HUES6 (cell line): ENCODE measurements at regions not wholly inside any gene's neighbourhood (a gene's known extent, or its start where the extent isn't known, plus 50 kb on each side); places are given as distances from the start of the nearest gene placed in this dataset.

ENCODE experiments used
- H3K27ac ChIP-seq: 2 replicates; pipeline ENCODE4 v1.7.0; 2013; ENCODE audit warnings: low read depth, mild to moderate bottlenecking, low read length, inconsistent platforms
- H3K27me3 ChIP-seq: 2 replicates; pipeline ENCODE4 v1.6.1; 2013; ENCODE audit warnings: low read length; ENCODE audit not compliant: control insufficient read depth, insufficient read depth
- H3K36me3 ChIP-seq: 2 replicates; pipeline ENCODE4 v1.6.1; 2013; ENCODE audit warnings: low read length; ENCODE audit not compliant: control insufficient read depth, insufficient read depth
- H3K4me1 ChIP-seq: 2 replicates; pipeline ENCODE4 v1.6.1; 2013; ENCODE audit warnings: low read length; ENCODE audit not compliant: control insufficient read depth, insufficient read depth
- H3K4me3 ChIP-seq: 2 replicates; pipeline ENCODE4 v1.5.1; 2013; ENCODE audit warnings: low read depth, low read length
- H3K9ac ChIP-seq: one replicate; pipeline ENCODE4 v1.6.1; 2013; ENCODE audit warnings: mild to moderate bottlenecking, low read length
- H3K9me3 ChIP-seq: 2 replicates; pipeline ENCODE4 v1.6.1; 2013; ENCODE audit warnings: low read depth, low read length; ENCODE audit not compliant: control insufficient read depth, insufficient read depth

- Histone ChIP-seq H3K27me3 (no peaks in the 10 kb centered on the region), H3K4me3 (no peak overlapping the region), H3K36me3 (no peaks in the 10 kb centered on the region), H3K9me3 (no peaks in the 10 kb centered on the region), H3K4me1 (no peaks in the 10 kb centered on the region), H3K9ac (no peak overlapping the region), H3K27ac (no peak overlapping the region)
These were observed 535.5 kb downstream of the PTPRC start for GRCh38 chr1:199174336-199174735.

DNA sequence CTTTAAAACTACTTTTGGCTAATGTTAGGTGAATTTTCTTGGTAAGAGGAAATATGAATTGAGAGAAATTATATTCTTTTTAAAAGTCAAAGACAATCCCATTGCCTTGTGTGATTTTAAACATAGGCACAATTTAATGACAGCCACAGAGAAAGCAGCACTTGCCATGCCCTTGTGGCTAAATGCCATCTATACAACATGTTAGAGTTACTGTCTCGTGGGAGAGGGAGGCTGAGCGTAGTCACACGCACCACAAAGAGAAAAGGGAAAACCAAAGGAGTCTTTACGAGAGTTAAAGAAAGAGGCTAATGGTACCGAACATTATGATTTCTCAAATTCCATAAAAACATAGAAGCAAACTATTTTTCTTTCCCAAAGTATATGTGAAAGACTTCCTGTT, 537.9 kb downstream of the PTPRC start:
- no peaks in the 10 kb centered on the region for H3K9me3 ChIP-seq
- no peak overlapping the region for H3K4me3 ChIP-seq
- no peaks in the 10 kb centered on the region for H3K4me1 ChIP-seq
- no peaks in the 10 kb centered on the region for H3K27me3 ChIP-seq
- no peaks in the 10 kb centered on the region for H3K36me3 ChIP-seq
- H3K9ac ChIP-seq = no peak overlapping the region
- H3K27ac ChIP-seq = no peak overlapping the region

DNA sequence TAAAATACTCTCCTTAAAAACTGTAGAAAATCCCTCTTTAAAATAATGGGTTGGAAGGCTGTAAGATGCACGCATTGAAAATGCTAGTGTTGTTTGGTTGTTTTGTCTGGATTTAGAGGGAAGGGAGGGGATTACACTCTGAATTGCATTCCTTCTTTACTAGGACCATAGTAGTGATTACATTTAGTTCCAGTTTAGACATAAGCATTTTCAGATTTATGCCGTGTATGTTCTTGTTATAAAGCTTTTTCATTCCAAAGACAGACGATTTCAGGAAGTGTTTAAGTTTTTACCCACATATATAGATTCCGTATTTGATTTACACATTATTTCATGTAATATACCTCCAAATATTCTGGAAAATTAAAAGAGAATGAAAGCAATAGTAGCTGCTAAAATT, 538.4 kb downstream of the PTPRC start:
- Histone ChIP-seq H3K9me3 (no peaks in the 10 kb centered on the region), H3K4me3 (no peak overlapping the region), H3K4me1 (no peaks in the 10 kb centered on the region), H3K27me3 (no peaks in the 10 kb centered on the region), H3K27ac (no peak overlapping the region), H3K9ac (no peak overlapping the region), H3K36me3 (no peaks in the 10 kb centered on the region)

DNA sequence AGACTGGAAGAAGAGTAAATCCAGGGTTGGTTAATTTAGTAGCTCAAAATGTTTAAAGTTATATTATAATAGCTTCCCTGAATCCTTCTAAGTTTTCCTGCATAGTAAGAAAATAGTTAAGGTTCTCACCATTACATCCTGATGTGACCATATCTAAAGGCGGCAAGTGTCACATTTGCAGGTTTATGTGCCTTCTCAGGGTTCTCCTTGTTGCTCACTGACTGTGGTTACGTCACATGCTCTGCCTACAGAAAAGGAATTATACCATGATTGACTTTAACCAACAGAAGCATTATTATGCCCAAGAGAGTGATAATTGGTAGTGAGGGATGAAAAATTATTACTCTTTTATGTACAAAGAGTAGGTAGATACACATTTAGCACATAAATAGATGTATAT, 539.8 kb downstream of the PTPRC start:
- H3K4me3 ChIP-seq = no peak overlapping the region
- no peaks in the 10 kb centered on the region for H3K27me3 ChIP-seq
- no peaks in the 10 kb centered on the region for H3K4me1 ChIP-seq
- H3K27ac ChIP-seq = no peak overlapping the region
- no peaks in the 10 kb centered on the region for H3K9me3 ChIP-seq
- H3K9ac ChIP-seq = no peak overlapping the region
- H3K36me3 ChIP-seq = no peaks in the 10 kb centered on the region

DNA sequence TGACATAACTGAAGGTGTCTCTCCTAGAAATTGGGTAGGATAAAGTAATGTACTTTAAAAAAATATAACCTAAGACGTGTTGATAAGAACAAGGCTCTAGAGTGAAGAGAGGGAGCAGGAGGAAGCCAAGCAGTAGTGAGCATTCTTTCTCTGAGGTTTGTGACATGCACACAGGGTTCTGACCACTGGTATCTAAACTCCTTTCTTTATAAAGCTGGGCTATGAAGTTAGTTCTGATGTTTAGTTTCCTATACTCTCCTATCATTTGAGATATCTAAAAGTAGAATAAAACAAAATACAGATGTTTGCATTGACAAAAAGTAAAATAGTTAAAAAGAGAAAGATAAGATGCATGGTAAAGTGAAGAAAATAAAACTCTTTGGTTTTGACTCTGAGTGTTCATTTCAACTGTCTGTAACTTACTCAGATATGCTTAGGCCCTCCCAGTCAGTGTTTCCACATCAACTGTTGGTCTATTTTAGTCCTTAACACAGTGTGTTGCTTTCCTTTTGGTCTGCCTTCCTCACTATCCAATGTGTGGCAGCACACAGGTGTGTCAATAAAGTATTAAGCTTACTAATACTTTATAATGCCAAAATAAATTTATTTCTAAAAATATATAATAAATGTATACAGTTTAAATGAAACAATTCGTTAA, 543.5 kb downstream of the PTPRC start:
- no peak overlapping the region for H3K27ac ChIP-seq
- no peak overlapping the region for H3K9ac ChIP-seq
- H3K4me1 ChIP-seq = no peaks in the 10 kb centered on the region
- H3K36me3 ChIP-seq = no peaks in the 10 kb centered on the region
- H3K27me3 ChIP-seq = no peaks in the 10 kb centered on the region
- no peaks in the 10 kb centered on the region for H3K9me3 ChIP-seq
- no peak overlapping the region for H3K4me3 ChIP-seq

DNA sequence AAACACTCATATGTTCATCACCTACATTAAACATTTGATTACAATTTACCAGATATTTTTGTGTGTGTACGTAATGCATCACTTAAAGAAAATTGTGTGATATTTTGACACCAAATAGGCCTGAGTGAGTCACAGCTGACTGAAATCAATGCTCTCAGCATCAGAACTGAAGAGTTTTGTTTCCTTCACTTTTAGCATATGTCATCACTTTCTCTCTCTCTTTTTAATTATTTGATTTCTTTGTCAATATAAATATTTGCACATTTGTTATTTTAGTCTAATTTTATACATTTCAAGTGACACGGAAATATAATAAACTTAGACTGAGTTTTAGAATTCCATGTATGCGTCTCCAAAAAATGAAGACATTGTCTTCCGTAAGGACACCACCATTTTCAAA, 545.3 kb downstream of the PTPRC start:
- Histone ChIP-seq H3K4me1 (no peaks in the 10 kb centered on the region), H3K9ac (no peak overlapping the region), H3K9me3 (no peaks in the 10 kb centered on the region), H3K27me3 (no peaks in the 10 kb centered on the region), H3K36me3 (no peaks in the 10 kb centered on the region), H3K27ac (no peak overlapping the region), H3K4me3 (no peak overlapping the region)

DNA sequence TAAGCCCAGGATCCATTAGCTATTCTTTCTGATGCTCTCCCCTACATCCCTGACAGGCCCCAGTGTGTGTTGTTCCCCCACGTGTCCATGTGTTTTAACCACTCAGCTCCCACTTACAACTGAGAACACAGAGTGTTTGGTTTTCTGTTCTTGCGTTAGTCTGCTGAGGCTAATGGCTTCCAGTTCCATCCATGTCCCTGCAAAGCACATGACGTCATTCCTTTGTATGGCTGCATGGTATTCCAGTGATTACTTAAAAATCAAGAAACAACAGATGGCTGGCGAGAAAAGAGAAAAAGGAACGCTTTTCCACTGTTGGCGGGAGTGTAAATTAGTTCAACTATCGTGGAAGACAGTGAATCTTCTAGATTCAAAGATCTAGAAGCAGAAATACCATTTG, 556.0 kb downstream of the PTPRC start:
- H3K36me3 ChIP-seq = no peaks in the 10 kb centered on the region
- H3K9ac ChIP-seq = no peak overlapping the region
- H3K4me1 ChIP-seq = no peaks in the 10 kb centered on the region
- no peaks in the 10 kb centered on the region for H3K9me3 ChIP-seq
- no peak overlapping the region for H3K27ac ChIP-seq
- H3K4me3 ChIP-seq = no peak overlapping the region
- no peaks in the 10 kb centered on the region for H3K27me3 ChIP-seq

- no peaks in the 10 kb centered on the region for H3K27me3 ChIP-seq
- H3K9ac ChIP-seq = no peak overlapping the region
- no peaks in the 10 kb centered on the region for H3K4me1 ChIP-seq
- H3K4me3 ChIP-seq = no peak overlapping the region
- no peak overlapping the region for H3K27ac ChIP-seq
- no peaks in the 10 kb centered on the region for H3K9me3 ChIP-seq
- no peaks in the 10 kb centered on the region for H3K36me3 ChIP-seq
These were observed 558.9 kb downstream of the PTPRC start for GRCh38 chr1:199197695-199198094.

GRCh38 chr1:199202331-199202730, 563.5 kb downstream of the PTPRC start:
- H3K27ac ChIP-seq = no peak overlapping the region
- no peak overlapping the region for H3K9ac ChIP-seq
- no peaks in the 10 kb centered on the region for H3K4me1 ChIP-seq
- H3K4me3 ChIP-seq = no peak overlapping the region
- H3K27me3 ChIP-seq = no peaks in the 10 kb centered on the region
- H3K9me3 ChIP-seq = no peaks in the 10 kb centered on the region
- H3K36me3 ChIP-seq = no peaks in the 10 kb centered on the region

DNA sequence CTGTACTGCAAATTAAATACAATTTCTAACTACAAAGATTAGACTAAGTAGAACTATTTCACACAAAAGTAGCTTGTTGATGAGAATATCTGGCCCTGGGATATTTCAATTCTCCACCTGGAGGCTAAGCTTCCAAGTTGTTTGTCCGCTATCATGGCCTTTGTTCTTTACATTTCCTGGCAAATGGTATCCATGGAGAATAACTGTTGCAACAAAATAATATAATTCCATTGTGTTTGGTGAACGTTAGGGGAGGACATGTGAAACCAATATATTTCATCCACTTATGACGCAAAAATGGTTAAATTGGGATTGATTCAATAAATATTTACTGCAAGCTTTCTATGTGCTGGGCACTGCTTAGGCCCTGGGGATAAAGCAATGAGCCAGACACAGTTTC, 565.4 kb downstream of the PTPRC start:
- Histone ChIP-seq H3K27ac (no peak overlapping the region), H3K36me3 (no peaks in the 10 kb centered on the region), H3K9ac (no peak overlapping the region), H3K9me3 (no peaks in the 10 kb centered on the region), H3K4me1 (no peaks in the 10 kb centered on the region), H3K27me3 (no peaks in the 10 kb centered on the region), H3K4me3 (no peak overlapping the region)

GRCh38 chr1:199205740-199206441, 567.1 kb downstream of the PTPRC start:
- no peak overlapping the region for H3K4me3 ChIP-seq
- no peak overlapping the region for H3K27ac ChIP-seq
- no peaks in the 10 kb centered on the region for H3K4me1 ChIP-seq
- no peak overlapping the region for H3K9ac ChIP-seq
- no peaks in the 10 kb centered on the region for H3K27me3 ChIP-seq
- no peaks in the 10 kb centered on the region for H3K36me3 ChIP-seq
- H3K9me3 ChIP-seq = no peaks in the 10 kb centered on the region
